Neural progenitor cell (in vitro differentiated cells): ENCODE measurements at regions not wholly inside any gene's neighbourhood (a gene's known extent, or its start where the extent isn't known, plus 50 kb on each side); places are given as distances from the start of the nearest gene placed in this dataset. TPM values are rescaled to one million over a fixed set of nuclear protein-coding genes. Genes with fewer than 3 reads are reported as not detected.
A peak's percentile ranks its signal among the peaks of the same experiment; 100 is the strongest.

ENCODE experiments used
- DNase-seq: peaks from one replicate; pipeline ENCODE4 v3.0.0-alpha.2; 2016; ENCODE audit warnings: low spot score
- H2AFZ ChIP-seq: fragments of 200-600 bp; sonication (generic); replicated peaks from 2 replicates; pipeline ENCODE4 v1.6.1; 2016; ENCODE audit warnings: antibody characterized with exemption
- H3F3A ChIP-seq: fragments of 200-600 bp; sonication (generic); 2 replicates; pipeline ENCODE4 v1.6.1; 2016; ENCODE audit warnings: antibody characterized with exemption, low read depth
- H3K27ac ChIP-seq: fragments of 200-600 bp; sonication (generic); 2 replicates; pipeline ENCODE4 v1.5.1; 2016; ENCODE audit warnings: mild to moderate bottlenecking
- H3K27me3 ChIP-seq: fragments of 200-600 bp; sonication (generic); 2 replicates; pipeline ENCODE4 v1.6.1; 2016; ENCODE audit warnings: mild to moderate bottlenecking, moderate library complexity
- H3K36me3 ChIP-seq: fragments of 200-600 bp; sonication (generic); 2 replicates; pipeline ENCODE4 v1.5.1; 2016
- H3K4me1 ChIP-seq: fragments of 200-600 bp; sonication (generic); 2 replicates; pipeline ENCODE4 v1.6.1; 2016; ENCODE audit warnings: mixed run types
- H3K4me2 ChIP-seq: fragments of 200-600 bp; sonication (generic); 2 replicates; pipeline ENCODE4 v1.6.1; 2016
- H3K4me3 ChIP-seq: fragments of 200-600 bp; sonication (generic); 2 replicates; pipeline ENCODE4 v1.5.1; 2016
- H3K79me2 ChIP-seq: fragments of 200-600 bp; sonication (generic); 2 replicates; pipeline ENCODE4 v1.6.1; 2016; ENCODE audit warnings: low read depth
- H3K9ac ChIP-seq: fragments of 200-600 bp; sonication (generic); 2 replicates; pipeline ENCODE4 v1.6.1; 2016
- H3K9me3 ChIP-seq: fragments of 200-600 bp; sonication (generic); 2 replicates; pipeline ENCODE4 v1.5.1; 2016; ENCODE audit warnings: low read depth
- H4K20me1 ChIP-seq: fragments of 200-600 bp; sonication (generic); 2 replicates; pipeline ENCODE4 v1.6.1; 2016; ENCODE audit warnings: low read depth
- H3K27ac Mint-ChIP-seq: 3 replicates; pipeline ENCODE4 v1.8.0; 2021; ENCODE audit warnings: mixed read lengths
- H3K27me3 Mint-ChIP-seq: 2 replicates; pipeline ENCODE4 v1.8.0; 2022; ENCODE audit warnings: low read depth, mild to moderate bottlenecking, inconsistent platforms, moderate library complexity, mixed read lengths; ENCODE audit not compliant: insufficient read depth
- H3K36me3 Mint-ChIP-seq: 3 replicates; pipeline ENCODE4 v1.8.0; 2021; ENCODE audit warnings: mixed read lengths
- H3K4me1 Mint-ChIP-seq: 3 replicates; pipeline ENCODE4 v1.8.0; 2021; ENCODE audit warnings: mixed read lengths
- H3K4me3 Mint-ChIP-seq: 3 replicates; pipeline ENCODE4 v1.8.0; 2021; ENCODE audit warnings: mild to moderate bottlenecking, moderate library complexity, mixed read lengths
- H3K9me3 Mint-ChIP-seq: 3 replicates; pipeline ENCODE4 v1.8.0; 2020; ENCODE audit warnings: mixed read lengths
- EZH2 ChIP-seq: fragments of 200-600 bp; sonication (generic); IDR thresholded peaks from 2 replicates; pipeline ENCODE4 v1.6.1; 2017; ENCODE audit warnings: antibody characterized with exemption, mild to moderate bottlenecking, moderate library complexity
- EZH2phosphoT487 ChIP-seq: fragments of 200-600 bp; sonication (generic); IDR thresholded peaks from 2 replicates; pipeline ENCODE4 v1.6.1; 2017; ENCODE audit warnings: antibody characterized with exemption
- small RNA-seq: library from RNA; depleted of rRNA; stranded (forward); fragments of <200 nt; gene quantifications from one replicate; pipeline ENCODE3, GENCODE V24; 2015
- TF ChIP-seq, protein P1 (sequence below): fragments of 200-600 bp; sonication (generic); IDR thresholded peaks from 2 replicates; pipeline ENCODE4 v1.5.1; 2017; ENCODE audit warnings: antibody characterized with exemption, mild to moderate bottlenecking

DNA sequence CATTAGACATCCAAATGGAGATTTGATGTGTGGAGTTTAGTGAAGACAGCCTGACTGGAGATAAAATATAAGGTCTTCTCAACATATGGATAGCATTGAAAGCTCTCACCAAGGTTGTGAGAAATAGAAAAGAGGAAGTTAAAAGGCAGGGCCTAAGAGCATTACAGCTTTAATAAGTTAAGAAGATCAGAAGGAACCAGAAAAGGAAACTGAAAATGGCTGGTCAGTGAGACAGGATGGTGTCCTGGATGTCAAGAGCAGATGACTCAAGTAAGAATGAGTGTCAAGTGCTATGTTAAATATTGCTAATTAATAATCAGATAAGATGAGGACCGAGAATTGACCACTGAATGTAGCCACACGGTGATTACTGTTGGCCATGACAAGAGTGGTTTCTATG is 642.9 kb downstream of the STPG2 start:
- Histone ChIP-seq H3K79me2 (no peaks in the 10 kb centered on the region), H2AFZ (no peak overlapping the region), H3K4me1 (peaks cover 26% of the 10 kb centered on the region), H4K20me1 (no peaks in the 10 kb centered on the region), H3K9ac (no peak overlapping the region), H3K9me3 (no peaks in the 10 kb centered on the region), H3F3A (no peaks in the 10 kb centered on the region), H3K4me3 (no peak overlapping the region), H3K4me2 (no peak overlapping the region), H3K27me3 (no peaks in the 10 kb centered on the region), H3K36me3 (no peaks in the 10 kb centered on the region), H3K27ac (no peak overlapping the region)
- H3K36me3 Mint-ChIP-seq: no peaks in the 10 kb centered on the region
- DNase-seq: no peak
- peaks cover 24% of the 10 kb centered on the region for H3K4me1 Mint-ChIP-seq
- H3K27ac Mint-ChIP-seq: no peak overlapping the region
- H3K27me3 Mint-ChIP-seq: no peaks in the 10 kb centered on the region
- no peak overlapping the region for H3K4me3 Mint-ChIP-seq
- no peaks in the 10 kb centered on the region for H3K9me3 Mint-ChIP-seq
- TF ChIP-seq, protein P1, sequence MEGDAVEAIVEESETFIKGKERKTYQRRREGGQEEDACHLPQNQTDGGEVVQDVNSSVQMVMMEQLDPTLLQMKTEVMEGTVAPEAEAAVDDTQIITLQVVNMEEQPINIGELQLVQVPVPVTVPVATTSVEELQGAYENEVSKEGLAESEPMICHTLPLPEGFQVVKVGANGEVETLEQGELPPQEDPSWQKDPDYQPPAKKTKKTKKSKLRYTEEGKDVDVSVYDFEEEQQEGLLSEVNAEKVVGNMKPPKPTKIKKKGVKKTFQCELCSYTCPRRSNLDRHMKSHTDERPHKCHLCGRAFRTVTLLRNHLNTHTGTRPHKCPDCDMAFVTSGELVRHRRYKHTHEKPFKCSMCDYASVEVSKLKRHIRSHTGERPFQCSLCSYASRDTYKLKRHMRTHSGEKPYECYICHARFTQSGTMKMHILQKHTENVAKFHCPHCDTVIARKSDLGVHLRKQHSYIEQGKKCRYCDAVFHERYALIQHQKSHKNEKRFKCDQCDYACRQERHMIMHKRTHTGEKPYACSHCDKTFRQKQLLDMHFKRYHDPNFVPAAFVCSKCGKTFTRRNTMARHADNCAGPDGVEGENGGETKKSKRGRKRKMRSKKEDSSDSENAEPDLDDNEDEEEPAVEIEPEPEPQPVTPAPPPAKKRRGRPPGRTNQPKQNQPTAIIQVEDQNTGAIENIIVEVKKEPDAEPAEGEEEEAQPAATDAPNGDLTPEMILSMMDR: no peak
- TF ChIP-seq EZH2: no peak

DNA sequence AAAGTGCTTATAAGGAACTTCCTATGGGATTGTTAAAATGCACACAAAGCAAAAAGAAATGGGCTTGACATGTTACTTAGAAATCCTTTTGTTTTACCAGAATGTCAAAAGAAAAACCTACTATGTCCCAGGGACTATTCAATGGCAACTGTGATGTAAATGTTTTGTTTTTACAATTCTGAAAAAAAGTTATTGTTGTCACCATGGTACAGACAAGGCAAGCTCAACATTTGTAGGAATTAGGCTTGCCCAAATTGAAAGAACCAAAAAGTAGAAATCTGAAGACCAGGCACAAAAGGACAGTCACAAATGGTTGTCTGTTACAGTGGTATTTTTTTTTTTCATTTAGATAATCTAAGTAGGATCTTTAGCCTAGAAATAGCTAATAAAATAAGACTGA is 638.6 kb downstream of the STPG2 start:
- Mint-ChIP-seq H3K36me3 (no peaks in the 10 kb centered on the region), H3K9me3 (peaks cover 2% of the 10 kb centered on the region), H3K27me3 (no peaks in the 10 kb centered on the region), H3K27ac (no peak overlapping the region), H3K4me1 (peaks cover 9% of the 10 kb centered on the region), H3K4me3 (no peak overlapping the region)
- Histone ChIP-seq H3K27ac (peak overlapping the region; percentile 2), H3K9me3 (no peaks in the 10 kb centered on the region), H3F3A (no peaks in the 10 kb centered on the region), H3K27me3 (no peaks in the 10 kb centered on the region), H3K4me1 (peaks cover 16% of the 10 kb centered on the region), H3K36me3 (no peaks in the 10 kb centered on the region), H2AFZ (peak overlapping the region; percentile 61), H3K9ac (no peak overlapping the region), H4K20me1 (no peaks in the 10 kb centered on the region), H3K4me3 (no peak overlapping the region), H3K79me2 (no peaks in the 10 kb centered on the region), H3K4me2 (no peak overlapping the region)
- TF ChIP-seq EZH2phosphoT487 (no peak), EZH2 (no peak)
- TF ChIP-seq, protein P1: no peak
- DNase-seq: peak; percentile 2

DNA sequence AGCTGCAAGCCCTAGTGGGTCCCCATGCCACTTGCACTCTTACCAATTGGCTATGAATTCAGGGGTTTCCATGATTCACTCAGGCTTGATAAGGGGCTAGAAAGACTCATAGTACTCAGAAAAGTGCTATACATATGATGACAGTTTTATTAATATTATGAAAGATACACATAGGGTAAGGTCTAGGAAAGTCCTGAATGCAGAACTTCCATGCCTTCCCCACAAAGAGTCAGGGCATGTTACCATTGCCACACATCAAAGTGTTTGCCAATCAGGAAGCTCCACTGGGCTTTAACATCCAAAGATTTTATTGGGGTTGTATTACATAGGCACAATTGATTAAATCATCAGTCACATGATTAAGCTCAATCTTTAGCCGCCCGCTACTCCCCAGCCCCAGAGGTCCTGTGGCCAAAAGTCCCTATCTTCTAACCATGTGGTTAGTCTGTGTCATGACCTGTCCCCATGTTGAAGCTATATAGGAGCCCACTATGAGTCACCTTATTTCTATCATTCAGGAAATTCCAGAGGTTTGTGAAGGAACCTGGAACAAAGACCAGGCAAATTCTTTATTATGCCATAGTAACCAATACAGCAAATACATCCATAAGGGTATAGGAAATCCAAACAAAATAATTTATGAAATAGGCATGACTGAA is 635.6 kb downstream of the STPG2 start:
- H4K20me1 ChIP-seq: no peaks in the 10 kb centered on the region
- H3K27ac Mint-ChIP-seq: no peak overlapping the region
- no peak overlapping the region for H3K4me3 Mint-ChIP-seq
- no peak overlapping the region for H3K4me2 ChIP-seq
- peaks cover 2% of the 10 kb centered on the region for H3K9me3 Mint-ChIP-seq
- no peaks in the 10 kb centered on the region for H3K36me3 Mint-ChIP-seq
- H3K27me3 ChIP-seq: no peaks in the 10 kb centered on the region
- peaks cover 16% of the 10 kb centered on the region for H3K4me1 ChIP-seq
- no peak overlapping the region for H3K9ac ChIP-seq
- H3K9me3 ChIP-seq: no peaks in the 10 kb centered on the region
- H3K79me2 ChIP-seq: no peaks in the 10 kb centered on the region
- peaks cover 9% of the 10 kb centered on the region for H3K4me1 Mint-ChIP-seq
- H3F3A ChIP-seq: no peaks in the 10 kb centered on the region
- no peaks in the 10 kb centered on the region for H3K36me3 ChIP-seq
- DNase-seq: no peak
- TF ChIP-seq, protein P1: no peak
- no peak for TF ChIP-seq EZH2
- TF ChIP-seq EZH2phosphoT487: no peak
- no peak overlapping the region for H3K27ac ChIP-seq
- H3K4me3 ChIP-seq: no peak overlapping the region
- no peaks in the 10 kb centered on the region for H3K27me3 Mint-ChIP-seq
- no peak overlapping the region for H2AFZ ChIP-seq

Small RNA genes in the stretch of these regions (small RNA-seq; reads per million reads assigned to genes)
- gene COX7A2P2 (not detected), gene RNU6-34P (not detected)
